OCI-LY7 (cell line): ENCODE measurements at regions not wholly inside any gene's neighbourhood (a gene's known extent, or its start where the extent isn't known, plus 50 kb on each side); places are given as distances from the start of the nearest gene placed in this dataset.
A peak's percentile ranks its signal among the peaks of the same experiment; 100 is the strongest.

Source experiments
- CTCF ChIP-seq: fragments of 200-600 bp; sonication (generic); conservative IDR thresholded peaks from 2 replicates; pipeline ENCODE4 v1.5.1; 2014; ENCODE audit warnings: mild to moderate bottlenecking, antibody characterized with exemption, low read length, moderate library complexity, mixed read lengths
- EZH2phosphoT487 ChIP-seq: fragments of 200-600 bp; sonication (generic); IDR thresholded peaks from 2 replicates; pipeline ENCODE4 v1.6.1; 2018; ENCODE audit warnings: low read depth, borderline replicate concordance, mild to moderate bottlenecking, mixed run types, antibody characterized with exemption, low read length, moderate library complexity, mixed read lengths

- TF ChIP-seq CTCF (peak; percentile 49), EZH2phosphoT487 (no peak)
These were observed 108.2 kb upstream of the SLC38A4 start for GRCh38 chr12:46933947-46934346.
